Loucy (cell line): ENCODE measurements at regions not wholly inside any gene's neighbourhood (a gene's known extent, or its start where the extent isn't known, plus 50 kb on each side); places are given as distances from the start of the nearest gene placed in this dataset.

Experiments used
- H2AFZ ChIP-seq: fragments of 200-600 bp; sonication (generic); 2 replicates; pipeline ENCODE4 v1.6.0; 2016; ENCODE audit warnings: antibody characterized with exemption, mild to moderate bottlenecking, low read length, moderate library complexity
- H3F3A ChIP-seq: fragments of 200-600 bp; 2 replicates; pipeline ENCODE4 v1.6.0; 2016; ENCODE audit warnings: antibody characterized with exemption, low read depth, mild to moderate bottlenecking
- H3K27me3 ChIP-seq: fragments of 200-600 bp; sonication (generic); 2 replicates; pipeline ENCODE4 v1.6.1; 2014; ENCODE audit warnings: low read length, mild to moderate bottlenecking; ENCODE audit not compliant: insufficient read depth, poor library complexity, severe bottlenecking
- H3K36me3 ChIP-seq: fragments of 200-600 bp; sonication (generic); 2 replicates; pipeline ENCODE4 v1.6.1; 2016; ENCODE audit warnings: low read length; ENCODE audit not compliant: insufficient read depth
- H3K4me1 ChIP-seq: fragments of 200-600 bp; sonication (generic); 2 replicates; pipeline ENCODE4 v1.5.1; 2014; ENCODE audit warnings: low read length, mild to moderate bottlenecking; ENCODE audit not compliant: insufficient read depth, poor library complexity, severe bottlenecking
- H3K4me2 ChIP-seq: fragments of 200-600 bp; sonication (generic); 2 replicates; pipeline ENCODE4 v1.6.0; 2014; ENCODE audit warnings: antibody characterized with exemption, low read length, low read depth, mild to moderate bottlenecking; ENCODE audit not compliant: poor library complexity, severe bottlenecking
- H3K4me3 ChIP-seq: fragments of 200-600 bp; sonication (generic); 2 replicates; pipeline ENCODE4 v1.5.1; 2014; ENCODE audit warnings: low read length, mild to moderate bottlenecking, mixed read lengths; ENCODE audit not compliant: poor library complexity, severe bottlenecking
- H3K79me2 ChIP-seq: fragments of 200-600 bp; sonication (generic); 2 replicates; pipeline ENCODE4 v1.6.1; 2014; ENCODE audit warnings: low read length; ENCODE audit not compliant: insufficient read depth
- H3K9ac ChIP-seq: fragments of 200-600 bp; sonication (generic); 2 replicates; pipeline ENCODE4 v1.6.0; 2014; ENCODE audit warnings: mild to moderate bottlenecking, low read depth, low read length, moderate library complexity; ENCODE audit not compliant: poor library complexity, severe bottlenecking
- H3K9me2 ChIP-seq: fragments of 200-600 bp; sonication (generic); replicated peaks from 2 replicates; pipeline ENCODE4 v1.6.1; 2016; ENCODE audit warnings: low read depth, low read length, mixed read lengths
- H3K9me3 ChIP-seq: fragments of 200-600 bp; sonication (generic); 2 replicates; pipeline ENCODE4 v1.6.1; 2014; ENCODE audit warnings: mild to moderate bottlenecking, antibody characterized with exemption, low read length, low read depth; ENCODE audit not compliant: insufficient read depth
- H4K20me1 ChIP-seq: fragments of 200-600 bp; sonication (generic); 2 replicates; pipeline ENCODE4 v1.6.0; 2014; ENCODE audit warnings: antibody characterized with exemption, low read length, mild to moderate bottlenecking; ENCODE audit not compliant: insufficient read depth, poor library complexity, severe bottlenecking
- EZH2phosphoT487 ChIP-seq: fragments of 200-600 bp; IDR thresholded peaks from 2 replicates; pipeline ENCODE4 v1.6.1; 2018; ENCODE audit warnings: antibody characterized with exemption, mild to moderate bottlenecking, moderate library complexity, borderline replicate concordance
- TF ChIP-seq, protein P1 (sequence below): fragments of 200-600 bp; sonication (generic); conservative IDR thresholded peaks from 2 replicates; pipeline ENCODE4 v1.5.1; 2014; ENCODE audit warnings: mild to moderate bottlenecking, antibody characterized with exemption, low read length

DNA sequence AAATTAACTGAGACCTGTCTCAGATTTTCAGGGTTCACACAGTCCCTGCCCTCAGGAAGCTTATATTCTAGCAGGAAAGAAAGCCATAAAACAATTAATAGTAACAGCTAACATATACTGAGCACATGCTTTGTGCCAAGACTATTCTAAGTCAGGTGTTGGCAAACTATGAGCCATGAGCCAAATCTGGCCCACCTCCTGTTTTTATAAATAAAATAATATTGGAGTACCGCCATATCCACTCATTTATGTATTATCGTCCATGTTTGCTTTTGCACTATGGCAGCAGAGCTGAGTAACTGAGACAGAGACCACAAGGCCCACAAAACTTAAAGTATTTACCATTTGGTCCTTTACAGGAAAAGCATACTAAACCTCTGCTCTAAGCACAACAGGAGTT is 83.3 kb upstream of the TRIO start:
- Histone ChIP-seq H3K27me3 (no peaks in the 10 kb centered on the region), H3K9me2 (no peaks in the 10 kb centered on the region), H3K36me3 (no peaks in the 10 kb centered on the region), H3K9me3 (no peaks in the 10 kb centered on the region), H3K4me3 (no peak overlapping the region), H3K4me1 (no peaks in the 10 kb centered on the region), H3K9ac (no peak overlapping the region), H3K79me2 (no peaks in the 10 kb centered on the region), H2AFZ (no peak overlapping the region), H3F3A (no peaks in the 10 kb centered on the region), H3K4me2 (no peak overlapping the region), H4K20me1 (no peaks in the 10 kb centered on the region)
- TF ChIP-seq, protein P1, sequence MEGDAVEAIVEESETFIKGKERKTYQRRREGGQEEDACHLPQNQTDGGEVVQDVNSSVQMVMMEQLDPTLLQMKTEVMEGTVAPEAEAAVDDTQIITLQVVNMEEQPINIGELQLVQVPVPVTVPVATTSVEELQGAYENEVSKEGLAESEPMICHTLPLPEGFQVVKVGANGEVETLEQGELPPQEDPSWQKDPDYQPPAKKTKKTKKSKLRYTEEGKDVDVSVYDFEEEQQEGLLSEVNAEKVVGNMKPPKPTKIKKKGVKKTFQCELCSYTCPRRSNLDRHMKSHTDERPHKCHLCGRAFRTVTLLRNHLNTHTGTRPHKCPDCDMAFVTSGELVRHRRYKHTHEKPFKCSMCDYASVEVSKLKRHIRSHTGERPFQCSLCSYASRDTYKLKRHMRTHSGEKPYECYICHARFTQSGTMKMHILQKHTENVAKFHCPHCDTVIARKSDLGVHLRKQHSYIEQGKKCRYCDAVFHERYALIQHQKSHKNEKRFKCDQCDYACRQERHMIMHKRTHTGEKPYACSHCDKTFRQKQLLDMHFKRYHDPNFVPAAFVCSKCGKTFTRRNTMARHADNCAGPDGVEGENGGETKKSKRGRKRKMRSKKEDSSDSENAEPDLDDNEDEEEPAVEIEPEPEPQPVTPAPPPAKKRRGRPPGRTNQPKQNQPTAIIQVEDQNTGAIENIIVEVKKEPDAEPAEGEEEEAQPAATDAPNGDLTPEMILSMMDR, result no peak
- no peak for TF ChIP-seq EZH2phosphoT487

DNA sequence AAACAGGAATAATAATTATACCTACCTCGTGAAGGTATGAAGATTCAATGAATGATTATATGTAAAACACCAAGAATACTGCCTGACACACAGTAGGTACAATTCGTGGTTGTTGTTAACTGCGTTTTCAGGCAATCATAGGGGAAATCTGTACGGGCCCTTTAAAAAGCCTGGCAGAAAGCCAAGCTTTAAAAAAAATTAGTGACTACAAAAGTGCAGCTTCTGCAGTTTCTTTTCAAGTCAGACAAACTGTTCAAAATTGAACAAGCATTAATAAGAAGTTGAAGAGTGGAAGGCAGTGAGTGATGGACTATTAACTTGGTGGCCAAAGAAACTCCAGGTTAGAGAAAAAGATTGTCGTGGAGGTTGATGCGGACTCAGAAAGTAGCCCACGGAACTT is 85.9 kb upstream of the TRIO start:
- H2AFZ ChIP-seq, result no peak overlapping the region
- H3K36me3 ChIP-seq, result no peaks in the 10 kb centered on the region
- H3K79me2 ChIP-seq, result no peaks in the 10 kb centered on the region
- no peaks in the 10 kb centered on the region for H3K9me3 ChIP-seq
- H3K4me3 ChIP-seq, result no peak overlapping the region
- TF ChIP-seq, protein P1, result no peak
- TF ChIP-seq EZH2phosphoT487, result no peak
- no peaks in the 10 kb centered on the region for H3K4me1 ChIP-seq
- no peak overlapping the region for H3K4me2 ChIP-seq
- no peak overlapping the region for H3K9ac ChIP-seq
- no peaks in the 10 kb centered on the region for H3K9me2 ChIP-seq
- no peaks in the 10 kb centered on the region for H3F3A ChIP-seq
- H4K20me1 ChIP-seq, result no peaks in the 10 kb centered on the region
- H3K27me3 ChIP-seq, result no peaks in the 10 kb centered on the region

DNA sequence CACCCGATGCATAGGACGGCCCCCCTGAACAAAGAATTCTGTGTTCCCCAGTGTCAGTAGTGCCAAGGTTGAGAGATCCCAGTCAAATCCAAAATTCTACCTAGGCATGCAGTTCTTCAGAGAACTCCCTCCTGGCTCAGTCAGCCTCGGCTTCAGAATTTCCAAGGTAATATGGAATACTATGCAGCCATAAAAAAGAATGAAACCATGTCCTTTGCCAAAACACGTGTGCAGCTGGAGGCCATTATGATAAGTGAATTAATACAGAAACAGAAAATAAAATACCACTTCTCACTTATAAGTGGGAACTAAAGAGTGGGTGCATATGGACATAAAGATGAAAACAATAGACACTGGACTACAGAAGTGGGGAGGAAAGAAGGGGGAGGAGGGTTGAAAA is 87.1 kb upstream of the TRIO start:
- no peak for TF ChIP-seq EZH2phosphoT487
- TF ChIP-seq, protein P1, result no peak
- no peaks in the 10 kb centered on the region for H3K27me3 ChIP-seq

More for the DNA sequence above, 87.1 kb upstream of the TRIO start:
- Histone ChIP-seq H3K79me2 (no peaks in the 10 kb centered on the region), H3K9ac (no peak overlapping the region), H3F3A (no peaks in the 10 kb centered on the region), H3K4me3 (no peak overlapping the region), H3K9me2 (no peaks in the 10 kb centered on the region), H4K20me1 (no peaks in the 10 kb centered on the region), H2AFZ (no peak overlapping the region), H3K9me3 (no peaks in the 10 kb centered on the region), H3K36me3 (no peaks in the 10 kb centered on the region), H3K4me1 (no peaks in the 10 kb centered on the region), H3K4me2 (no peak overlapping the region)
